Lower leg skin (tissue), 3 donors: ENCODE measurements at regions not wholly inside any gene's neighbourhood (a gene's known extent, or its start where the extent isn't known, plus 50 kb on each side); places are given as distances from the start of the nearest gene placed in this dataset.

ENCODE experiments used
- POLR2A ChIP-seq, 2 donors: fragments of 450-650 bp; IDR thresholded peaks; one replicate each; pipeline ENCODE4 v1.6.1; 2016 to 2017; ENCODE audit warnings: antibody characterized with exemption in 2 of 2, mild to moderate bottlenecking in 1 of 2, moderate library complexity in 1 of 2
- TF ChIP-seq, protein P1 (sequence below), 3 donors: fragments of 450-650 bp; IDR thresholded peaks; one replicate each; pipeline ENCODE4 v1.5.1; 2016; ENCODE audit warnings: antibody characterized with exemption in 3 of 3, mild to moderate bottlenecking in 3 of 3, moderate library complexity in 2 of 3

DNA sequence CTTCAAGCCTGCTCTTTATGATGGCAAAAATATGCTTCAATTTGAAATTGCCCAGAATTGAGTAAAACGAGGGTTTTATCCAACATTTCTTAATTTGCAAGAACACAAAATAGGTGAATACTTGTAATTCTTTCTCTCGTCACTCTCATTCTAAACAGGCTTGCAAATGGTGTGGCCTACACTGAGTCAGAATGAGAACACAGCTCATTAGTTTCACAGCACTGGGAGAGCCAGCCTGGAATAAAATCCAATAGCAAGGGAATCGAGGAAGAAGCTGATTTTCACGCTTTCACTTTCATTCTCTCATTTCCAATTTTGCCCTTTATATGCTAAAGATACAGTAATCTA, 537.5 kb downstream of the LTN1 start:
- TF ChIP-seq POLR2A (IDR thresholded peaks at IDR 0.05): no peak
- TF ChIP-seq, protein P1, sequence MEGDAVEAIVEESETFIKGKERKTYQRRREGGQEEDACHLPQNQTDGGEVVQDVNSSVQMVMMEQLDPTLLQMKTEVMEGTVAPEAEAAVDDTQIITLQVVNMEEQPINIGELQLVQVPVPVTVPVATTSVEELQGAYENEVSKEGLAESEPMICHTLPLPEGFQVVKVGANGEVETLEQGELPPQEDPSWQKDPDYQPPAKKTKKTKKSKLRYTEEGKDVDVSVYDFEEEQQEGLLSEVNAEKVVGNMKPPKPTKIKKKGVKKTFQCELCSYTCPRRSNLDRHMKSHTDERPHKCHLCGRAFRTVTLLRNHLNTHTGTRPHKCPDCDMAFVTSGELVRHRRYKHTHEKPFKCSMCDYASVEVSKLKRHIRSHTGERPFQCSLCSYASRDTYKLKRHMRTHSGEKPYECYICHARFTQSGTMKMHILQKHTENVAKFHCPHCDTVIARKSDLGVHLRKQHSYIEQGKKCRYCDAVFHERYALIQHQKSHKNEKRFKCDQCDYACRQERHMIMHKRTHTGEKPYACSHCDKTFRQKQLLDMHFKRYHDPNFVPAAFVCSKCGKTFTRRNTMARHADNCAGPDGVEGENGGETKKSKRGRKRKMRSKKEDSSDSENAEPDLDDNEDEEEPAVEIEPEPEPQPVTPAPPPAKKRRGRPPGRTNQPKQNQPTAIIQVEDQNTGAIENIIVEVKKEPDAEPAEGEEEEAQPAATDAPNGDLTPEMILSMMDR (IDR thresholded peaks at IDR 0.05): no peak
